ENCODE measurements at regions not wholly inside any gene's neighbourhood (a gene's known extent, or its start where the extent isn't known, plus 50 kb on each side); places are given as distances from the start of the nearest gene placed in this dataset.

- DNase-seq, result no peak
Observed at GRCh38 chr20:21456207-21456606, 57.7 kb downstream of the NKX2-2 start.

- peak in 1 of 3 experiments; percentile 46 for DNase-seq
Observed at GRCh38 chr20:21453690-21454089, 56.4 kb upstream of the NKX2-4 start.

DNA sequence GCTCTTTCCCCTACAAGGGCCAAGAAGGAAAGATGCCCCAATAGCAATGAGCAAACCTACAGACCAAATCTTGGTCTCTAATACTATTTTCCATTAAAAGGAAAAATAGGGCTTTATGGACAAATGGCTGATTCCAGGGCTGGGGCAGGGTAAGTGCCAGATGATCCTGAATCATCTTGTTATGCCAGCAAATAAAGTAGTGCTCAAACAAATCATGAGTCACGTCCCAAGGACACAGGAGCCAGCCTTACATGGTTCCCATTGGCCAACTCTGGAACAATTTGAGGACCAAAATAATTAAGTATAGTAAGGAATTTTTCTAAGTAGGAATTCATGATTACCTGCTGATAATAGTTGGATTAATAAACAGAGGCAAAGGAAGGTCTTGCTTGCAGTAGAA lies 53.2 kb upstream of the NKX2-4 start:
- no peak for DNase-seq

All from NCI-H1417 (cell line).